CD4-positive, alpha-beta T cell treated with Interleukin-10 for 1 hour (primary cell): ENCODE measurements at regions not wholly inside any gene's neighbourhood (a gene's known extent, or its start where the extent isn't known, plus 50 kb on each side); places are given as distances from the start of the nearest gene placed in this dataset.
"Not testable (repeated sequence)": the region's sequence is repeated elsewhere in the genome, so short reads cannot be mapped to it uniquely, and the experiment has no call there.

ENCODE experiments used
- DNase-seq: peaks from one replicate; pipeline ENCODE4 v3.0.0-alpha.2; 2020

- DNase-seq, result no peak
These were observed 1058.3 kb upstream of the SLIT2 start for GRCh38 chr4:19193274-19193981.

GRCh38 chr4:19191979-19192650, 1059.6 kb upstream of the SLIT2 start:
- no peak for DNase-seq

- DNase-seq, result no peak
These were observed 1064.0 kb upstream of the SLIT2 start for GRCh38 chr4:19187691-19188090.

GRCh38 chr4:19187096-19187495, 1064.6 kb upstream of the SLIT2 start:
- no peak for DNase-seq

GRCh38 chr4:19181631-19182030, 1070.1 kb upstream of the SLIT2 start:
- not testable (repeated sequence) for DNase-seq

GRCh38 chr4:19178835-19179234, 1072.9 kb upstream of the SLIT2 start:
- no peak for DNase-seq

- no peak for DNase-seq
These were observed 1074.1 kb upstream of the SLIT2 start for GRCh38 chr4:19177616-19178015.

GRCh38 chr4:19171832-19172231, 1079.9 kb upstream of the SLIT2 start:
- DNase-seq, result no peak

GRCh38 chr4:19167311-19167710, 1084.4 kb upstream of the SLIT2 start:
- no peak for DNase-seq

GRCh38 chr4:19164334-19164733, 1087.4 kb upstream of the SLIT2 start:
- no peak for DNase-seq

GRCh38 chr4:19159874-19160273, 1091.8 kb upstream of the SLIT2 start:
- no peak for DNase-seq

GRCh38 chr4:19158107-19158809, 1093.4 kb upstream of the SLIT2 start:
- no peak for DNase-seq

GRCh38 chr4:19156786-19157185, 1094.9 kb upstream of the SLIT2 start:
- no peak for DNase-seq

GRCh38 chr4:19155568-19155967, 1096.1 kb upstream of the SLIT2 start:
- no peak for DNase-seq

GRCh38 chr4:19154267-19154666, 1097.4 kb upstream of the SLIT2 start:
- not testable (repeated sequence) for DNase-seq

- no peak for DNase-seq
These were observed 1099.4 kb upstream of the SLIT2 start for GRCh38 chr4:19152264-19152663.

- DNase-seq, result no peak
These were observed 1100.0 kb upstream of the SLIT2 start for GRCh38 chr4:19151684-19152083.

GRCh38 chr4:19146038-19146437, 1105.7 kb upstream of the SLIT2 start:
- no peak for DNase-seq

- no peak for DNase-seq
These were observed 1114.5 kb upstream of the LCORL start for GRCh38 chr4:19135895-19136633.

- no peak for DNase-seq
These were observed 1113.1 kb upstream of the LCORL start for GRCh38 chr4:19134685-19135084.

- no peak for DNase-seq
These were observed 1111.8 kb upstream of the LCORL start for GRCh38 chr4:19133315-19133714.

- no peak for DNase-seq
These were observed 1109.3 kb upstream of the LCORL start for GRCh38 chr4:19130866-19131265.

GRCh38 chr4:19128176-19128575, 1106.6 kb upstream of the LCORL start:
- no peak for DNase-seq
